ENCODE measurements at regions not wholly inside any gene's neighbourhood (a gene's known extent, or its start where the extent isn't known, plus 50 kb on each side); places are given as distances from the start of the nearest gene placed in this dataset.
"Not testable (repeated sequence)": the region's sequence is repeated elsewhere in the genome, so short reads cannot be mapped to it uniquely, and the experiment has no call there.

DNA sequence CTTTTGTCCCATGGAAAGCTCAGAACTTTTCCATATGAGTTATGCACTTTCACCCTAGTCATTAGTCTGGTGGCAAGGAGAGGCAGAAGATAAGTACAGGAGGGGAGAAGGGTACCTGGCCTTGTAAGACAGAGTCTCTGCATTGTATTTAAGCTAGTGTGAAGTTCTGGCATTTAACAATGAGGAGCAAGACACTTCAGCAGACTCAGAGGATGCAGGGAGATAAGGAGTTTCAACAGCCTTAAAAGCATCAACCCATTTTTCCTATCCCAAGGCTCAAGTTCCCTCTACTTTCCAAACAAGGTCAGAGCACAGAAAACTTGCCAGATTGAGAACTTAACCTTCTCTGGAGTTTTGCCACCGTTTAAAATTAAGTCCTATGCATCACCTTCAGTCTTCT, 348.2 kb upstream of the VRK2 start:
- H3K9me3 ChIP-seq (ENCODE audit: low read length), result no peaks in the 10 kb centered on the region
- Mint-ChIP-seq H3K27ac (no peak overlapping the region), H3K4me1 (no peaks in the 10 kb centered on the region), H3K27me3 (no peaks in the 10 kb centered on the region), H3K9me3 (peaks cover 0 to 5% (median 2%) of the 10 kb centered on the region in 5 donors), H3K36me3 (no peaks in the 10 kb centered on the region), H3K4me3 (no peak overlapping the region)
- H3K27me3 ChIP-seq (ENCODE audit: insufficient read depth, low read length, poor library complexity, severe bottlenecking), result no peaks in the 10 kb centered on the region
- no peak for DNase-seq
- no peak overlapping the region for H3K27ac ChIP-seq (ENCODE audit: low read depth, low read length)
- no peaks in the 10 kb centered on the region for H3K4me1 ChIP-seq (ENCODE audit: insufficient read depth, low read length)
- no peaks in the 10 kb centered on the region for H3K36me3 ChIP-seq (ENCODE audit: insufficient read depth, low read length)
- POLR2A ChIA-PET, result no interaction called here
- CTCF ChIA-PET, result no interaction called here
- no peak overlapping the region for H3K4me3 ChIP-seq (ENCODE audit: low read length)

DNA sequence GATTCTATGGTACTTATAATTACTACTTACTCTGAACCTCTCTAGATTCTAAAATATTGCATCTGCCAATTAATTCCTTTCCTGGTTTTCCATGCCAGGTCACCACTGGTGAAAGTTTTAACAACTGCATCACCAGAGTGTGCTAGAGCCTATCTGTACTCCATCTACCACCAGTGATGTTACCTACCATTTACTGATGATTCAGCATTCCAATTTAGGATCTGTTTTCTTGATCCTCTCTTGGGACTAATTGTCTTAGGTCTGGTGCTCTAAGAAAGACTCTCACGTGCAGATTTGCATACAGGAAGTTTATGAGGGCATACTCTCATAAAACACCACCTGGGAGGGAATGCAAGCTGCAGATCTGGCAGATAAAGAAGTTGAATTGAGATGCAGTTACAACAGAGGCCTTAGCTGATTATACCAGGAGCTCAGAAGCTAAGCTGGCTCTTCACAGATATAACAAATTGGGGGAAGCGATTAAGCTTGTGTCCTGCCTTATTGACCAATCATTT, 347.6 kb upstream of the VRK2 start:
- Histone ChIP-seq H3K27me3 (ENCODE audit: insufficient read depth, low read length, poor library complexity, severe bottlenecking) (no peaks in the 10 kb centered on the region), H3K27ac (ENCODE audit: low read depth, low read length) (no peak overlapping the region), H3K4me1 (ENCODE audit: insufficient read depth, low read length) (no peaks in the 10 kb centered on the region), H3K36me3 (ENCODE audit: insufficient read depth, low read length) (no peaks in the 10 kb centered on the region), H3K9me3 (ENCODE audit: low read length) (no peaks in the 10 kb centered on the region), H3K4me3 (ENCODE audit: low read length) (no peak overlapping the region)
- Mint-ChIP-seq H3K27ac (no peak overlapping the region), H3K36me3 (no peaks in the 10 kb centered on the region), H3K4me3 (no peak overlapping the region), H3K27me3 (no peaks in the 10 kb centered on the region), H3K4me1 (no peaks in the 10 kb centered on the region), H3K9me3 (peaks cover 0 to 3% (median 1%) of the 10 kb centered on the region in 5 donors)
- ChIA-PET CTCF (no interaction called here), POLR2A (no interaction called here)
- no peak for DNase-seq

DNA sequence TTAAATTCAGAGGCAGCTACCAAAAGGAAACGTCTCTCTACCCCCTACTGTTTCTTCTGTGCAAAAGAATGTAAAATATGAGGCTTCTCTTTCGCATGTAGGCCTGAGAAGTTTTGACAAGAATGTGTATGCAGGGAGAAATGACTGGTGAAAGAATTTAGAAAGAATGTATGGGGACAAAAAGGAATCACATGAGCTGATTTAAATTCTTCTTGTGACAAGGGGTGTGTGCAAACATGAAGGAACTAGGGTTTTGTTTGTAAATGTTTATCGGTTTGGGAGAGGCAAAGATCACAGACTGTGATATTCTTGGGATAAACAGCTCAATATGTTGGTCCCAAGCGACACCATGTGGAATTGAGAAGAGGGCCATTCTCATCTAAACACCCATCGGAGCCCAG, 345.2 kb upstream of the VRK2 start:
- Mint-ChIP-seq H3K27ac (no peak overlapping the region), H3K27me3 (no peaks in the 10 kb centered on the region), H3K9me3 (peaks cover 0 to 3% (median 0%) of the 10 kb centered on the region in 5 donors), H3K4me3 (no peak overlapping the region), H3K36me3 (no peaks in the 10 kb centered on the region), H3K4me1 (no peaks in the 10 kb centered on the region)
- Histone ChIP-seq H3K4me1 (ENCODE audit: insufficient read depth, low read length) (no peaks in the 10 kb centered on the region), H3K36me3 (ENCODE audit: insufficient read depth, low read length) (no peaks in the 10 kb centered on the region), H3K27me3 (ENCODE audit: insufficient read depth, low read length, poor library complexity, severe bottlenecking) (no peaks in the 10 kb centered on the region), H3K9me3 (ENCODE audit: low read length) (no peaks in the 10 kb centered on the region), H3K27ac (ENCODE audit: low read depth, low read length) (no peak overlapping the region), H3K4me3 (ENCODE audit: low read length) (no peak overlapping the region)
- DNase-seq, result no peak
- POLR2A ChIA-PET, result no interaction called here
- CTCF ChIA-PET, result no interaction called here

DNA sequence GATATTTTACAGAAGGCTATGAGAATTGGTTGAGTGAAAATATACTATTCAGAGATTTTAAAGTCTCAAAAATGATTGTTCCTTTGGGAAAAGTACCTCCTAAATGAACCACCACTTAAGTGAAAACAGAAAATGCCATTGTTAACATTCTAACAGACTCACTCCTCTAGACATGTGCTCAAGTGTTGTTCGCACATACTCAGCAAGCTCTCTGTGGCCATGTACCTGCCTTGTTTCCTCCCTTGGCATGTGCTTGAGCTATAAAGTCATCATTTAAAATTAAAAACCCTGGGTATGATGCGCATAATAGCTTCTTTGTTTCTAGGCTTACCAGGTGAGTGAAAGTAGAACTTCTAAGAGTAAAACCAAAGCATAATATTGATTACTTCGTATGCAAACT, 343.2 kb upstream of the VRK2 start:
- H3K4me1 Mint-ChIP-seq, result no peaks in the 10 kb centered on the region
- H3K27me3 ChIP-seq (ENCODE audit: insufficient read depth, low read length, poor library complexity, severe bottlenecking), result no peaks in the 10 kb centered on the region
- CTCF ChIA-PET, result no interaction called here
- no peaks in the 10 kb centered on the region for H3K36me3 ChIP-seq (ENCODE audit: insufficient read depth, low read length)
- POLR2A ChIA-PET, result no interaction called here
- no peak overlapping the region for H3K27ac ChIP-seq (ENCODE audit: low read depth, low read length)
- no peak overlapping the region for H3K27ac Mint-ChIP-seq
- H3K9me3 Mint-ChIP-seq, result peaks cover 0 to 3% (median under 1%) of the 10 kb centered on the region in 5 donors
- no peaks in the 10 kb centered on the region for H3K4me1 ChIP-seq (ENCODE audit: insufficient read depth, low read length)
- H3K4me3 ChIP-seq (ENCODE audit: low read length), result no peak overlapping the region
- H3K4me3 Mint-ChIP-seq, result no peak overlapping the region
- H3K27me3 Mint-ChIP-seq, result no peaks in the 10 kb centered on the region
- H3K9me3 ChIP-seq (ENCODE audit: low read length), result no peaks in the 10 kb centered on the region
- no peak for DNase-seq
- no peaks in the 10 kb centered on the region for H3K36me3 Mint-ChIP-seq

DNA sequence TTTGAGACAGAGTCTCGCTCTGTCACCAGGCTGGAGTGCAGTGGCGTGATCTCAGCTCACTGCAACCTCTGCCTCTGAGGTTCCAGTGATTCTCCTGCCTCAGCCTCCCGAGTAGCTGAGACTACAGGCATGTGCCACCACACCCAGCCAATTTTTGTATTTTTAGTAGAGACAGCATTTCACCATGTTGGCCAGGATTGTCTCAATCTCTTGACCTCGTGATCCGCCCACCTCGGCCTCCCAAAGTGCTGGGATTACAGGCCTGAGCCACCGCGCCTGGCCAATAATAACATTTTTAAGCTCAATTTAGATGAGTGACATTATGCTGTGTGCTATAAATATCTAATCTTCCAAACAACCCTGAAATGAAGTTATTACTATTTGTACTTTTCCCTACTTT, 338.8 kb upstream of the VRK2 start:
- H3K4me1 ChIP-seq (ENCODE audit: insufficient read depth, low read length); H3K4me3 ChIP-seq (ENCODE audit: low read length); H3K9me3 ChIP-seq (ENCODE audit: low read length); H3K27ac Mint-ChIP-seq; H3K4me1 Mint-ChIP-seq; H3K27me3 ChIP-seq (ENCODE audit: insufficient read depth, low read length, poor library complexity, severe bottlenecking); H3K9me3 Mint-ChIP-seq; H3K27me3 Mint-ChIP-seq; H3K36me3 ChIP-seq (ENCODE audit: insufficient read depth, low read length); POLR2A ChIA-PET; H3K36me3 Mint-ChIP-seq; H3K27ac ChIP-seq (ENCODE audit: low read depth, low read length); DNase-seq; H3K4me3 Mint-ChIP-seq: not testable (repeated sequence)
- CTCF ChIA-PET, result interaction anchor here (1.1 kb wide), 1 partner anchor 13 kb away, joined by 3 read pairs; no protein-coding TSS in a partner anchor

DNA sequence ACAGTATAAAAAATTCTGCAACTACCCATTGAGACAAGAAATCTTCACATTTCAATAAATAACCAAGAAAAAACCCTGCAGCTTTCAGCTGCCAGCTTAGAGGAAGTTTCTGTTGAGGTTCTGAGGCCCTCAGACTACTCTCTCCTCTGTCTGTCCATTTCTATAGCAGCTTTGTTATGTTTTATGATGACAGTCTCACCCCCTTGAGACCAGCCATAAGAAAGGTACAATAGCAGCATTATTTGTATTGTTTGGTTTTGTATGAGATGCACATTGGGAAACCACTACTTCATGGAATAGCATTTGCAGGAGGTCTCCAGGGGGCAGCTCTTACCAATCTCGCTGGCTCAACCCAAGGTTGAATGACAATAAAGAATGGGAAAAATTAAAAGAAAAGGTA, 334.6 kb upstream of the VRK2 start:
- Mint-ChIP-seq H3K27ac (no peak overlapping the region), H3K36me3 (no peaks in the 10 kb centered on the region), H3K4me1 (no peaks in the 10 kb centered on the region), H3K9me3 (peaks cover 0 to 4% (median 0%) of the 10 kb centered on the region in 5 donors), H3K4me3 (no peak overlapping the region), H3K27me3 (peaks cover 0 to 3% of the 10 kb centered on the region in 2 donors)
- no peaks in the 10 kb centered on the region for H3K9me3 ChIP-seq (ENCODE audit: low read length)
- ChIA-PET CTCF (no interaction called here), POLR2A (no interaction called here)
- H3K4me1 ChIP-seq (ENCODE audit: insufficient read depth, low read length), result no peaks in the 10 kb centered on the region
- no peak for DNase-seq
- no peaks in the 10 kb centered on the region for H3K27me3 ChIP-seq (ENCODE audit: insufficient read depth, low read length, poor library complexity, severe bottlenecking)
- no peaks in the 10 kb centered on the region for H3K36me3 ChIP-seq (ENCODE audit: insufficient read depth, low read length)
- H3K27ac ChIP-seq (ENCODE audit: low read depth, low read length), result no peak overlapping the region
- no peak overlapping the region for H3K4me3 ChIP-seq (ENCODE audit: low read length)

DNA sequence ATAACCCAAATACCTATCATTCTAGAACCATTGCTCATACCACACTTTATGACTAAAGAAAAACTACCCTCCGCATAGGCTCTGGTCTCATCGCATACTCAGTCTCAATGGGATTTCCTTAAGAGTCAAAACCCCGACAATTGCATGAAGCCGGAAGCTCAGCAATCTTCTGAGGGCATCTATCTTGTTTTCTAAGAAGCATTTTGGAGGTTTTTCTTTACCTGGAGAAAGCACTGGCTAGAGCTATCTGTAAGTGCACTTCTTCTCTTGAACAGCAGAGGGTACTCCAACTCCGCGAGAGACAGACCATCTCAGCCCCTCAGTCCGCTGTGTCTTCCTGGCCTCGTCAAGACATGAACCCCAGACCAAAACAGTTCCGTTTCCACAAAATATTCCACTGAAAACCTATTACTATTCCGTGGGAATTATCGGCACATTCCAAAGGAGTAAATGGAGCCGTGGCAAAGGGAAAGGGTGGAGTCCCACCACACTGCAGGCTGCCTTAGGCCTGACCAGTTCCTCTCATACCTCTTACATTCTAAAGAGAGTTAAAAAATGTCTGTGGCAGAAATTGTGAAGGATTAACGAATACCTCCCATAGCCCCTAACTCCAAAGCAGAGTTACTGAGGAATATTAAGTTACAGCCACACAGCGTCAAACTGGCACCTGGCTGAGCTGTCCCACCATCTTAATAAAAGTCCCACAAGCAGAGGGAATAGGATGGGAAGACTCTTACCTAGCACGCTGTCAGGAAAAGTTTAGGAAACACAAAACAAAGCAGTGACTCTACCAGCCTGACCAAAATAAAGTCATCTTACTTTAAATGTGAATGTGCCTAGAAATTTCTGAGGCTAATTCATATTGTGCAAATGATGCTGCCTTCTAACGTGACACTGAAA, 325.6 kb upstream of the VRK2 start:
- peaks cover 2 to 9% of the 10 kb centered on the region in 2 donors for H3K27me3 Mint-ChIP-seq
- H3K4me3 ChIP-seq (ENCODE audit: low read length), result no peak overlapping the region
- ChIA-PET CTCF (interaction anchor here (0.8 kb wide), 1 partner anchor 13 kb away, joined by 3 read pairs; no protein-coding TSS in a partner anchor), POLR2A (no interaction called here)
- H3K27ac Mint-ChIP-seq, result no peak overlapping the region
- no peaks in the 10 kb centered on the region for H3K36me3 ChIP-seq (ENCODE audit: insufficient read depth, low read length)
- no peaks in the 10 kb centered on the region for H3K9me3 ChIP-seq (ENCODE audit: low read length)
- DNase-seq, result peak in 1 of 5 donors; percentile 24
- H3K4me3 Mint-ChIP-seq, result peak overlapping the region in 4 of 7 donors; percentile 13 to 48 (median 42)
- H3K27ac ChIP-seq (ENCODE audit: low read depth, low read length), result no peak overlapping the region
- peaks cover 0 to 10% (median 3%) of the 10 kb centered on the region in 3 donors for H3K4me1 Mint-ChIP-seq
- H3K4me1 ChIP-seq (ENCODE audit: insufficient read depth, low read length), result no peaks in the 10 kb centered on the region
- peaks cover 0 to 3% (median 0%) of the 10 kb centered on the region in 5 donors for H3K9me3 Mint-ChIP-seq
- H3K36me3 Mint-ChIP-seq, result no peaks in the 10 kb centered on the region
- no peaks in the 10 kb centered on the region for H3K27me3 ChIP-seq (ENCODE audit: insufficient read depth, low read length, poor library complexity, severe bottlenecking)

DNA sequence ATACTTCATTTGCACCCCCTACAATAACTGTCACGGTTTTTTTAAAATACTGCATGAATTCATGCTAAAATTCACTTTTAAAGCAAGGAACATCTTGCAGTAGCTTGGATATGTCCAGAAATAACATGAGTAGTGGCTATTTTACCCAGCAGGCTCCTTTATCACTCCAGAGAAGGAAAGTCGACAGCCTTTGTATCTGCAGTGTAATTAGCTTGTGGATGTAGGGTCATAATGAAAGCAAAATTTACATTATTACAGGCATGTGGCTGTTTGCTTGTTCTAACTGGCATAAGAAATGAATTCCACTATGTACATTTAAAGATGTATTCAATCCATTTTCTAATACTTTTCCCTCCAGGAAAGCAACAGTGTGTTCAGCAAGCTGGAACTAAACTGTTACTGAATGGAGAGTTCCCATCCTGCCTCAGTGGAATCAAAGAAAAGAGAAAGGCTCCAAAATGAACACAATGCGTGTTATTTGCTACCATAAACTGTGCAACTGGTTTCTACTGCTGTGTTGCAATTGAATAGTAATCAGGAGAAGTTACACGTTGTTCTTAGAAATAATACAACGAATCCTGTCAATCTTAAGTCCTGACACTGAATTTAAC, 321.2 kb upstream of the VRK2 start:
- CTCF ChIA-PET, result no interaction called here
- H3K36me3 ChIP-seq (ENCODE audit: insufficient read depth, low read length), result no peaks in the 10 kb centered on the region

More for the DNA sequence above, 321.2 kb upstream of the VRK2 start:
- peaks cover 0 to 2% of the 10 kb centered on the region in 2 donors for H3K27me3 Mint-ChIP-seq
- Histone ChIP-seq H3K9me3 (ENCODE audit: low read length) (no peaks in the 10 kb centered on the region), H3K4me3 (ENCODE audit: low read length) (no peak overlapping the region), H3K4me1 (ENCODE audit: insufficient read depth, low read length) (no peaks in the 10 kb centered on the region), H3K27me3 (ENCODE audit: insufficient read depth, low read length, poor library complexity, severe bottlenecking) (no peaks in the 10 kb centered on the region), H3K27ac (ENCODE audit: low read depth, low read length) (no peak overlapping the region)
- POLR2A ChIA-PET, result no interaction called here
- H3K4me3 Mint-ChIP-seq, result no peak overlapping the region
- DNase-seq, result no peak
- peaks cover 0 to 6% (median 2%) of the 10 kb centered on the region in 3 donors for H3K4me1 Mint-ChIP-seq
- H3K36me3 Mint-ChIP-seq, result no peaks in the 10 kb centered on the region
- no peak overlapping the region for H3K27ac Mint-ChIP-seq
- H3K9me3 Mint-ChIP-seq, result peaks cover 0 to 5% (median 3%) of the 10 kb centered on the region in 5 donors

Measured in CD8-positive, alpha-beta memory T cell (primary cell).